Spleen (tissue), 11 donors: ENCODE measurements at regions not wholly inside any gene's neighbourhood (a gene's known extent, or its start where the extent isn't known, plus 50 kb on each side); places are given as distances from the start of the nearest gene placed in this dataset.
"Not testable (repeated sequence)": the region's sequence is repeated elsewhere in the genome, so short reads cannot be mapped to it uniquely, and the experiment has no call there.

ENCODE experiments used
- DNase-seq: peaks from one replicate; pipeline ENCODE4 v3.0.0-alpha.2; 2020
- H3K27ac ChIP-seq, 8 donors: fragments of 200-600 bp; sonication (generic) in 7 of 8; 1 replicate in 4 of 8; 2 replicates in 4 of 8; pipeline versions ENCODE4 v1.5.0 to v1.8.0; 2016 to 2021; ENCODE audit warnings: inconsistent platforms in 4 of 8, mild to moderate bottlenecking in 4 of 8, moderate library complexity in 1 of 8
- H3K27me3 ChIP-seq, 7 donors: fragments of 200-600 bp; sonication (generic) in 6 of 7; replicated peaks in 1 of 7; 1 replicate in 4 of 7; 2 replicates in 3 of 7; pipeline versions ENCODE4 v1.5.0 to v1.8.0; 2016 to 2021; ENCODE audit warnings: inconsistent platforms in 3 of 7, mild to moderate bottlenecking in 1 of 7
- H3K36me3 ChIP-seq, 6 donors: fragments of 200-600 bp; sonication (generic) in 5 of 6; 1 replicate in 4 of 6; 2 replicates in 2 of 6; pipeline versions ENCODE4 v1.5.0 to v1.8.0; 2016 to 2021; ENCODE audit warnings: inconsistent platforms in 2 of 6
- H3K4me1 ChIP-seq, 6 donors: fragments of 200-600 bp; sonication (generic) in 5 of 6; 1 replicate in 3 of 6; 2 replicates in 3 of 6; pipeline versions ENCODE4 v1.5.0 to v1.8.0; 2016 to 2021; ENCODE audit warnings: inconsistent platforms in 3 of 6
- H3K4me3 ChIP-seq, 8 donors: fragments of 200-600 bp; sonication (generic) in 7 of 8; 1 replicate in 4 of 8; 2 replicates in 4 of 8; pipeline versions ENCODE4 v1.5.0 to v1.8.0; 2016 to 2021; ENCODE audit warnings: inconsistent platforms in 4 of 8, mild to moderate bottlenecking in 4 of 8, moderate library complexity in 2 of 8
- H3K9me3 ChIP-seq, 8 donors: fragments of 200-600 bp; sonication (generic) in 7 of 8; 1 replicate in 4 of 8; 2 replicates in 4 of 8; pipeline versions ENCODE4 v1.5.0 to v1.8.0; 2016 to 2021; ENCODE audit warnings: inconsistent platforms in 4 of 8
- POLR2A ChIP-seq, 3 donors: fragments of 450-650 bp; IDR thresholded peaks; one replicate each; pipeline ENCODE4 v1.5.1; 2017; ENCODE audit warnings: antibody characterized with exemption in 3 of 3, mild to moderate bottlenecking in 1 of 3
- POLR2AphosphoS5 ChIP-seq, 3 donors: sonication (generic); formaldehyde crosslinking; IDR thresholded peaks; one replicate each; pipeline ENCODE4 v1.5.1; 2017; ENCODE audit warnings: antibody characterized with exemption in 3 of 3
- WGBS, 5 donors: extraction: QIAGEN DNeasy Blood & Tissue Kit in 3 of 5; methylation state at CpG; one replicate each; pipeline versions ENCODE4 v1.1.5 to v1.1.7; 2013 to 2018; 5-methylcytosine and 5-hydroxymethylcytosine counted together
- intact Hi-C: fragments of 100-400 bp; cut with DNase I; formaldehyde crosslinking; loops from one replicate; pipeline ENCODE4 v1.15.0; 2023; ENCODE audit warnings: low total_unique reads
- TF ChIP-seq, protein P1 (sequence below), 11 experiments: fragments of 200-600 bp in 7 of 11; fragments of 450-650 bp in 4 of 11; sonication (generic) in 4 of 11; IDR thresholded peaks in 8 of 11; conservative IDR thresholded peaks in 3 of 11; 1 replicate in 7 of 11; 2 replicates in 4 of 11; pipeline versions ENCODE4 v1.4.0 to v1.8.0; 2016 to 2021; ENCODE audit warnings: antibody characterized with exemption in 11 of 11, inconsistent platforms in 4 of 11, mild to moderate bottlenecking in 1 of 11
- donor health status: healthy with polysubstance abuse.
- donor health status: DM: no; HTN: no; CAD: no; lungs with moderate emphysema.
- donor health status: DM: no; HTN: no; CAD: no.
- donor health status: Bipolar disorder and iron deficiency.
- donor health status: healthy.
- donor health status: DM: no; HTN: no; CAD: no.
- donor health status: DM: yes; HTN: yes; CAD: no.

GRCh38 chr6:85050149-85050548, 285.8 kb upstream of the TBX18 start:
- no peaks in the 10 kb centered on the region for H3K4me1 ChIP-seq
- intact Hi-C loops = no loop called here
- no peak for DNase-seq
- TF ChIP-seq, protein P1, sequence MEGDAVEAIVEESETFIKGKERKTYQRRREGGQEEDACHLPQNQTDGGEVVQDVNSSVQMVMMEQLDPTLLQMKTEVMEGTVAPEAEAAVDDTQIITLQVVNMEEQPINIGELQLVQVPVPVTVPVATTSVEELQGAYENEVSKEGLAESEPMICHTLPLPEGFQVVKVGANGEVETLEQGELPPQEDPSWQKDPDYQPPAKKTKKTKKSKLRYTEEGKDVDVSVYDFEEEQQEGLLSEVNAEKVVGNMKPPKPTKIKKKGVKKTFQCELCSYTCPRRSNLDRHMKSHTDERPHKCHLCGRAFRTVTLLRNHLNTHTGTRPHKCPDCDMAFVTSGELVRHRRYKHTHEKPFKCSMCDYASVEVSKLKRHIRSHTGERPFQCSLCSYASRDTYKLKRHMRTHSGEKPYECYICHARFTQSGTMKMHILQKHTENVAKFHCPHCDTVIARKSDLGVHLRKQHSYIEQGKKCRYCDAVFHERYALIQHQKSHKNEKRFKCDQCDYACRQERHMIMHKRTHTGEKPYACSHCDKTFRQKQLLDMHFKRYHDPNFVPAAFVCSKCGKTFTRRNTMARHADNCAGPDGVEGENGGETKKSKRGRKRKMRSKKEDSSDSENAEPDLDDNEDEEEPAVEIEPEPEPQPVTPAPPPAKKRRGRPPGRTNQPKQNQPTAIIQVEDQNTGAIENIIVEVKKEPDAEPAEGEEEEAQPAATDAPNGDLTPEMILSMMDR (IDR thresholded peaks at IDR 0.05 in 8 of 11, conservative IDR thresholded peaks at IDR 0.05 in 3 of 11) = no peak
- TF ChIP-seq POLR2A (IDR thresholded peaks at IDR 0.05) = no peak
- no peak for TF ChIP-seq POLR2AphosphoS5 (IDR thresholded peaks at IDR 0.05)
- H3K9me3 ChIP-seq = peaks cover 0 to 5% (median 2%) of the 10 kb centered on the region in 8 donors
- no peaks in the 10 kb centered on the region for H3K36me3 ChIP-seq
- H3K27ac ChIP-seq = no peak overlapping the region
- no peak overlapping the region for H3K4me3 ChIP-seq
- H3K27me3 ChIP-seq = no peaks in the 10 kb centered on the region

GRCh38 chr6:85049282-85049681, 284.9 kb upstream of the TBX18 start:
- no peaks in the 10 kb centered on the region for H3K4me1 ChIP-seq
- H3K36me3 ChIP-seq = no peaks in the 10 kb centered on the region
- intact Hi-C loops = no loop called here
- H3K4me3 ChIP-seq = no peak overlapping the region
- no peak for DNase-seq
- H3K9me3 ChIP-seq = peaks cover 0 to 5% (median 2%) of the 10 kb centered on the region in 8 donors
- H3K27ac ChIP-seq = no peak overlapping the region
- TF ChIP-seq, protein P1 (IDR thresholded peaks at IDR 0.05 in 8 of 11, conservative IDR thresholded peaks at IDR 0.05 in 3 of 11) = no peak
- TF ChIP-seq POLR2A (IDR thresholded peaks at IDR 0.05) (no peak), POLR2AphosphoS5 (IDR thresholded peaks at IDR 0.05) (no peak)
- 86 to 99% (median 95%) methylated on average over 2 of the region's 2 CpGs for WGBS, 5 donors
- H3K27me3 ChIP-seq = no peaks in the 10 kb centered on the region

DNA sequence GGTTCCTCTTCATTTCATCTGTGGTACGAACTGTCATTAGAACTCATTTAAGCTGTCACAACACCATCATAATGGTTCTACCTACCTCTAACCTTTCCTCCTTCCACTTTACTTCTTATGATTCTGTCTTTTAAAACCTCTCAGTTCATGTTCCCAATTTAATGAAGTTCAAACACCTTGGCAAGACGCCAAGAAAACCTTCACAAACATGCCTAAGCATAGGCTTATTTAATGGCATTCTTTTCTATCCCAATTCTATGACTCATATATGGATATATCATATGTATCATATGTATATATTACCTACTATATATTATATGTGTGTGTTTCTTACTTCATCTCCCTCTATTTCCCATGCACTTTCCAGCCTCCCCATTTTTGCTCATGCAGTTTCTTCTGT, 283.4 kb upstream of the TBX18 start:
- 54 to 79% (median 58%) methylated on average over 2 of the region's 2 CpGs for WGBS, 5 donors
- DNase-seq = no peak
- H3K36me3 ChIP-seq = no peaks in the 10 kb centered on the region
- H3K4me1 ChIP-seq = no peaks in the 10 kb centered on the region
- H3K27ac ChIP-seq = no peak overlapping the region
- intact Hi-C loops = no loop called here
- H3K9me3 ChIP-seq = peaks cover 0 to 5% (median 2%) of the 10 kb centered on the region in 8 donors
- no peak overlapping the region for H3K4me3 ChIP-seq
- H3K27me3 ChIP-seq = no peaks in the 10 kb centered on the region
- TF ChIP-seq, protein P1 (IDR thresholded peaks at IDR 0.05 in 8 of 11, conservative IDR thresholded peaks at IDR 0.05 in 3 of 11) = no peak
- TF ChIP-seq POLR2A (IDR thresholded peaks at IDR 0.05) (no peak), POLR2AphosphoS5 (IDR thresholded peaks at IDR 0.05) (no peak)

GRCh38 chr6:85045767-85046166, 281.4 kb upstream of the TBX18 start:
- WGBS, 5 donors = 95 to 100% (median 100%) methylated on average over 1 of the region's 1 CpG
- H3K27me3 ChIP-seq, H3K27ac ChIP-seq, DNase-seq, intact Hi-C loops, H3K4me3 ChIP-seq, H3K36me3 ChIP-seq, H3K9me3 ChIP-seq, H3K4me1 ChIP-seq: not testable (repeated sequence)

- no peak overlapping the region for H3K27ac ChIP-seq
These were observed 280.0 kb upstream of the TBX18 start for GRCh38 chr6:85044361-85044760.

More at GRCh38 chr6:85044361-85044760, 280.0 kb upstream of the TBX18 start:
- H3K36me3 ChIP-seq = no peaks in the 10 kb centered on the region
- no peaks in the 10 kb centered on the region for H3K27me3 ChIP-seq
- no peak overlapping the region for H3K4me3 ChIP-seq
- 71 to 78% (median 75%) methylated on average over 2 of the region's 2 CpGs for WGBS, 5 donors
- no peak for DNase-seq
- peaks cover 0 to 5% (median 2%) of the 10 kb centered on the region in 8 donors for H3K9me3 ChIP-seq
- intact Hi-C loops = no loop called here
- H3K4me1 ChIP-seq = no peaks in the 10 kb centered on the region
- no peak for TF ChIP-seq POLR2A (IDR thresholded peaks at IDR 0.05)
- TF ChIP-seq, protein P1 (IDR thresholded peaks at IDR 0.05 in 8 of 11, conservative IDR thresholded peaks at IDR 0.05 in 3 of 11) = no peak
- no peak for TF ChIP-seq POLR2AphosphoS5 (IDR thresholded peaks at IDR 0.05)
